NB4 (cell line): ENCODE measurements at regions not wholly inside any gene's neighbourhood (a gene's known extent, or its start where the extent isn't known, plus 50 kb on each side); places are given as distances from the start of the nearest gene placed in this dataset.

Experiments
- CTCF ChIP-seq: IDR thresholded peaks from one replicate; pipeline ENCODE4 v1.5.1; 2012; ENCODE audit warnings: low read depth, low read length
- MYC ChIP-seq: IDR thresholded peaks from 2 replicates; pipeline ENCODE4 v1.6.1; 2011; ENCODE audit warnings: low read depth, low read length
- POLR2A ChIP-seq: IDR thresholded peaks from 2 replicates; pipeline ENCODE4 v1.6.1; 2011; ENCODE audit warnings: mild to moderate bottlenecking; ENCODE audit not compliant: insufficient read length; ENCODE audit errors: extremely low read depth

GRCh38 chr7:42702647-42703046 lies 209.2 kb downstream of the C7orf25 start:
- TF ChIP-seq CTCF: no peak
- TF ChIP-seq MYC: no peak
- no peak for TF ChIP-seq POLR2A
